ENCODE measurements at regions not wholly inside any gene's neighbourhood (a gene's known extent, or its start where the extent isn't known, plus 50 kb on each side); places are given as distances from the start of the nearest gene placed in this dataset.

DNA sequence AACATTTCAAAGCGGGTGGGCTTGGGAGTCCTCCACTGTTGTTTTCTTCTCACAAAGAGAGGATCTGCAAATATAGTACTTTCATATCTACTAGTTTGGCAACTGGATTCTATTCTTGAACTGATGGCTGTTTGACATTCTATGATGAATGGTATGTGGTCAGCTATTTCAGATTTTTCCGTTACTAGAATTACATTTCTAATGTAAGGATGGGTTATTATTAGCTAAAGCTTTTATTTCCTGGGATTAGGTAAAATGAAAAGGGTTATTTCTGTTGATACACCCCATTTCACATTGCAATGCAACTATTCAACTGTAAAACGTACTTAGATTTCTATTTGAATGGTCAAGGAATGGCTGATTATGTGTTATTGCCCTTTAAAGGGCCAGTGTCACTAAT is 629.7 kb downstream of the DACH1 start:
- TF ChIP-seq EZH2 (IDR thresholded peaks at IDR 0.05) = no peak
- no peak for TF ChIP-seq POLR2AphosphoS5 (IDR thresholded peaks at IDR 0.05; ENCODE audit: borderline replicate concordance, low read depth, low read length)
- TF ChIP-seq FOXP2 (optimal IDR thresholded peaks at IDR 0.05; ENCODE audit: control extremely low read depth, extremely low read length, insufficient read depth) = no peak

Data from SK-N-MC (cell line).